GM15510 (cell line): ENCODE measurements at regions not wholly inside any gene's neighbourhood (a gene's known extent, or its start where the extent isn't known, plus 50 kb on each side); places are given as distances from the start of the nearest gene placed in this dataset.

Source experiments
- POLR2A ChIP-seq: IDR thresholded peaks from 3 replicates; pipeline ENCODE4 v1.6.1; 2011; ENCODE audit warnings: borderline replicate concordance; ENCODE audit not compliant: insufficient read length; ENCODE audit errors: extremely low read depth

DNA sequence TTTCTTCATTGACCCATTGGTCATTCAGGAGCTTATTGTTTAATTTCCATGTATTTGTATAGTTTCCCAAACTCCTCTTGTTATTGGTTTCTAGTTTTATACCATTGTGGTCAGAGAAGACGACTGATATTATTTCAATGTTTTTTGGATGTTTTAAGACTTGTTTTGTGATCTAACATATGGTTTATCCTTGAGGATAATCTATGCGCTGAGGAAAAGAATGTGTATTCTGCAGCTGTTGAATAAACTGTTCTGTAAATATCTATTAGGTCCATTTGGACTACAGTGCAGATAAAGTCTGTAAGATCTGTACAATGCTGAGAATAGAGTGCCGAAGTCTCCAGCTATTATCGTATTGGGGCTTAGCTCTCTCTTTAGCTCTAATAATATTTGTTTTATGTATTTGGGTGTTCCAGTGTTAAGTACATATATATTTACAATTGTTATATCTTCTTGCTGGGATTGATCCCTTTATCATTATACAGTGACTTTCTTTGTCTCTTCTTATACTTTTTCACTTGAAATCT, 223.3 kb upstream of the ZNF217 start:
- no peak for TF ChIP-seq POLR2A

DNA sequence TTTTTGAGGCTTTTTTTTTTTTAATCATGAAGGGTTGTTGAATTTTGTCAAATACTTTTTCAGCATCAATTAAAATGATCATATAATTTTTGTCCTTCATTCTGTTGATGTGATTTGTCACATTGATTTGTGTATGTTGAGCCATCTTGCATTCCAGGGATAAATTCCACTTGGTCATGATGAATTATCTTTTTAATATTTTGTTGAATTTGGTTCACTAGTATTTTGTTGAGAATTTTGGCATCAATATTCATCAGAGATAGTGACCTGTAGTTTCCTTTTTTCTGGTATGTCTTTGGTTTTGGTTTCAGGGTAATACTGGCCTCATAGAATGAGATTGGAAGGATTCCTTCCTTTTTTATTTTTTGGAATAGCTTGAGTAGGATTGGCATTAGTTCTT, 221.9 kb upstream of the ZNF217 start:
- TF ChIP-seq POLR2A = no peak

DNA sequence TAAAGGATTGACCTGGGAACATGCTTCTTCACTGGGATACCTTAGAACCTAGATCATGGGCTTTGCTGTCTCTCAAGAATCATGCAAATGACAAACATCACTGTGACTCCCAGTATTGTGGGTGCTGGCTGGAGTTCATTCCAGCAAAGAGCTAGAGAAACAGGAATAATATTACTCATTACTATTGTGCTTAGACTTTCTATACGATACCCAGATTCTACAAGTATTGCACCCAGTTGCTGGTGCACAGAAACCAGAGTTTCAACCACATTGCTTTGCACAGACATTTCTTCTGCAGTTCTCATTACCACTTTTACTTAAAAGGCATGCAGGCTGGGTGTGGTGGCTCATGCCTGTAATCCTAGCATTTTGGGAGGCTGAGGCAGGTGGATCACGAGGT, 220.4 kb upstream of the ZNF217 start:
- TF ChIP-seq POLR2A = no peak

DNA sequence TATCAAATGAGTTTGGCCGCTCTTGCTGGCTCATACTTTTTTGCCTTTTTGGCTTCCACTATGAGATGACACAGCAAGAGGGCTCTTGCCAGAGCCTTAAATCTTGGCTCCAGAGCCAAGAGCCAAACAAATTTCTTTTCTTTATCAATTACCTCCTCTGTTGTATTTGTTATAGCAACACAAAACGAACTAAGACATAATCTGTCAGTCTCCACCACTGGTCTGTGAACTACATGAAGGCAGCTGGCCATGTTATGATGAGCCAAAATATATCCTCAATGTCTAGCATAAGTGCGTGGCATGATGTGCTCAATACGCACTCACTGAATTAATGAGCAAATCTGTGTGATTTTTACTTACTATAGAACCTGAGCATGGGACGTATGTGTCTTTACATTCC, 220.0 kb upstream of the ZNF217 start:
- TF ChIP-seq POLR2A = no peak

DNA sequence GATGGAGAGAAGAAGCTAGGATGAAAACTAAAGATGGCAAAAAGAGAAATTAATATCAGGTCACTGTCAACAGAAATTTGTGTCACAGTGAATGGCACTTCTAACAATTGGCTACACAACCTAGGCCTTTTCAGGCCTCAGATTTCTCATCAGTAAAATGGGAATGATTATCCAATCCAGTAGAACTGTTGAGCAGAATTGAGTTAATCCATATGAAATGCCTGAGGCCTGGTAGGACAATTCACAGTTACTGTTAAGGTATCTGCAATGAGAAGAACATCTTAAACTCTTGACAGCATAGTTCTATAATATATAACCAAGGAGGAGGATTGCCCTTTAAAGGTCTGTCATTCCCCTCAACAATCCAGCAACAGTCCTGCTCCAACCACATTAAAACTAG, 217.9 kb upstream of the ZNF217 start:
- no peak for TF ChIP-seq POLR2A

DNA sequence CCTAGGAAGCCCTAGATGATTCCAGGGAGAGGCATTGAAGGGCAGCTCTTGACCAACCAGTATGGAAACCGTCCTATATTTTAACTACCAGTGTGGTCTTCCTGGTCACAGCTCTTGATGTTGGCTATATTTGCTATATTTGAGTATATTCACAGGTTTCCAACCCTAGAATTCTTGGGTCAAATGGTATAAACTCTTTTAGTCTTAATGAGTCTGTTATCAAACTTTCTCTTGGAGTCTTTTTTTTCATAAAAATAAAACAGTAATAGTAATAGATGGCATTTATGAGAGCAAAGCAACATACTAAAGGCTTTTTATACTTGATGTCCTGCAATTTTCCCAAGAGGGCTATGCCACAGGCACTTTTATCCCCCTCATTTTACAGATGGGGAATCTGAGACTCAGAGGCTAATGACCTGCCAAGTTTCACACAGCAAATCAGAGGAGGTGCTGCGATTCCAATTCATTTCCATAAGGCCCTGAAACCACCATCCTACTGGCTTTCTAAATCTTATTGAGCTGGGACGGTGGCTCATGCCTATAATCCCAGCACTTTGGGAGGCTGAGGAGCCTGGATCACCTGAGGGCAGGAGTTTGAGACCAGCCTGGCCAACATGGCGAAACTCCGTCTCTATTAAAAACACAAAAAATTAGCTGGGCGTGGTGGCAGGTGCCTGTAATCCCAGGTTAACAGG, 217.2 kb upstream of the ZNF217 start:
- no peak for TF ChIP-seq POLR2A

DNA sequence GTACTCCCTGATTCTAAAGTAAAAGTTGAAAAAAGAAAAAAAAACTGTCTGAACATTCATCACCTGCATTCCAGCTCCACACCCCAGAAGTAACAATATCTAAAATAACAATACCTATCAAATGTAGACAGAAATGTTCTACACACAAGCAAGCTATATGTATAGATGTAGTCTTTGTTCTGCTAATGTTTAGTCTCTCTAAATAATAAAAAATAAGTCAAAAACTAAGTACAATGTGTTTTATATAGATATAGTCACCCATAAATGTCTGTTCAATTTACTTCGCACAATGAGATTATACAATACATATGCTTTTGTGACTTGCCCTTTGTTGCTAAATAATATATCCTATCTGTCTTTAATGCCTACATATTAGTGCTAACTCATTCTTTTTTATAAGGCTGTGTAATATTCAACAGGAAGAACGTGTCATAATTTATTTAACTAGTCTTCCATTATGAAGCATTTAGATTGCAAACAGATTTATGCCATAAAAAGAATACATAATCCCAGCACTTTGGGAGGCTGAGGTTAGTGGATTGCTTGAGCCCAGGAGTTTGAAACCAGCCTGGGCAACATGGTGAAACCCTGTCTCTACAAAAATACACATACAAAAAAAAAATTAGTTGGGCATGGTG, 216.2 kb upstream of the ZNF217 start:
- no peak for TF ChIP-seq POLR2A

DNA sequence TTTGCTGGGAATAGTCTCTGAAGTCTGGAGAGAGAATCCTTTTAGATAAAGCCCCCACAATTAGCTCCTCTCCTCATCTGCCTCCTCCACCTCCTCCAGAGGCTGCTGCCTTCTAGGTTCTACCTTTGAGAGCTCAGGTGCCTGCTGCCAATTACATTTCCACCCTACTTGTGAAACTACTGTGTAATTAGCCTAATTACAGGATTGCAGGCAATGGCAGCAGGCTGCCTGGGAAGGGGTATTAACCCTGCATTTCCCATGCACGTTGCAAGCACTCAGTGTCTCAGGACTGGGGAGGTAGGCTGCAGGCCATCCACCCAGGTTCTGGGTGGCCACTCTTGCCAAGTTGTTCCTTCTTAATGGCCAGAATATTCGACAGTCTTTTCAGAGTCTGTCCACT, 215.6 kb upstream of the ZNF217 start:
- TF ChIP-seq POLR2A = no peak

DNA sequence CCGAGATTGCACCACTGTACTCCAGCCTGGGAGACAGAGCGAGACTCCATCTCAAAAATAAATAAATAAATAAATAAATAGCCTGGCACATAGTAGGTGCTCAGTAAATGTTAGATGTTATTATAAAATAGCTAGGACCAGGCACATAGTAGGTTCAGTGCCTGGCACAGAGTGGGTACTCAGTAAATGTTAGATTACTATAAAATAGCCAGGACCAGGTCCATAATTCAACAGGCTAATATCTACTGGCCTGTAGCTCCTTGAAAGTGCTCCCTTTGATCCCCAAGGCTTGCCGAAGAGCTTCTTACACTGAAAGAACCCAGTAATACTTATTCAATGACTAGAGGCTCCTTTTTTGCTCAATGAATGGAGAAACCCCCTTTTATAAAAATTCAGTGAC, 215.1 kb upstream of the ZNF217 start:
- no peak for TF ChIP-seq POLR2A

DNA sequence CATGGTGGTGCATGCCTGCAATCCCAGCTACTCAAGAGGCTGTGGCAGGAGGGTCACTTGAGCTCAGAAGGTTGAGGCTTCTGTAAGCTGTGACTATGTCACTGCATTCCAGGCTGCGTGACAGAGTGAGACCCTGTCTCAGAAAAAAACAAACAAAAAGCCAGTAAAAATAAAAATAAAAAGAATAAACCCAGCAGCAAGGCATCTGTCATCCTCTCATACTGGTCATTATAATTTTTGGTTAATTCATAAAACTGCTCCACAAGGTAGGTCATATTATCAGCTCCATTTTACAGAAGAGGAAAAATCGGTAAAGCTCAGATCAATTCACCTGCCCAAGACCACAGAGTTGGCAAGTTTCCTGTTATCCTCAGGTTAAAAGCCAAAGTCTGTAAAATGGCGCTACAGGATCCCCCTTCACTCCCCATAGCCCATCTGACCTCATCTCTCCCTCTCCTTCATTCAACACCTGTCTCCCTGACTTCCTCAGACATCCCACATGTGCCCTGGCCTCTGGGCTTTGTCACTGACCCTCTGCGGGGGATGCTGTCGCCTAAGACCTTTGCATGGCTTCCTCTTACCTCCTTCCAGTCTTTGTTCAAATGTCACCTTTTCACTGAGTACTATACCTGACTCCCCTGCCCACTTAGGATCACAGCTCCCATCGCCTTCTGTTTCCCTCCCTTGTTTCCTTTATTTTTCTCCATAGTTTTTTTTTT, 213.2 kb upstream of the ZNF217 start:
- no peak for TF ChIP-seq POLR2A

DNA sequence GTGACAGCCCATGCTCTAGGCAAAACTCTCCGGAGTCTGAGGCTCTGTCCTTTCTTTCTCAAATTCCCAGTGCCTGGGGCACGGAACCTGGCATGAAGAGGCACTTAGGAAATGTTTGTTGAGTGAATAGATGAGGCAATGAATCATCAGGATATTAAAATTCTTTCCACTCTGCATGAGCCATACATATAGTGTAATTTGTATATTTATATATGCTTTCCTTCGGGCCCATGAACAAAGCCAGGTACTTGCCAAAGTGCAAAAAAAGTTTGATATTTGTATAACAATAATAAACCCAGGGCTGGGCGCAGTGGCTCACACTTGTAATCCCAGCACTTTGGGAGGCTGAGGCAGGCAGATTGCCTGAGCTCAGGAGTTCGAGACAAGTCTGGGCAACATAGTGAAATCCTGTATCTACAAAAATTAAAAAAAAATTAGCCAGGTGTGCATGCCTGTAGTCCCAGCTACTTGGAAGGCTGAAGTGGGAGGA, 212.3 kb upstream of the ZNF217 start:
- TF ChIP-seq POLR2A = no peak

DNA sequence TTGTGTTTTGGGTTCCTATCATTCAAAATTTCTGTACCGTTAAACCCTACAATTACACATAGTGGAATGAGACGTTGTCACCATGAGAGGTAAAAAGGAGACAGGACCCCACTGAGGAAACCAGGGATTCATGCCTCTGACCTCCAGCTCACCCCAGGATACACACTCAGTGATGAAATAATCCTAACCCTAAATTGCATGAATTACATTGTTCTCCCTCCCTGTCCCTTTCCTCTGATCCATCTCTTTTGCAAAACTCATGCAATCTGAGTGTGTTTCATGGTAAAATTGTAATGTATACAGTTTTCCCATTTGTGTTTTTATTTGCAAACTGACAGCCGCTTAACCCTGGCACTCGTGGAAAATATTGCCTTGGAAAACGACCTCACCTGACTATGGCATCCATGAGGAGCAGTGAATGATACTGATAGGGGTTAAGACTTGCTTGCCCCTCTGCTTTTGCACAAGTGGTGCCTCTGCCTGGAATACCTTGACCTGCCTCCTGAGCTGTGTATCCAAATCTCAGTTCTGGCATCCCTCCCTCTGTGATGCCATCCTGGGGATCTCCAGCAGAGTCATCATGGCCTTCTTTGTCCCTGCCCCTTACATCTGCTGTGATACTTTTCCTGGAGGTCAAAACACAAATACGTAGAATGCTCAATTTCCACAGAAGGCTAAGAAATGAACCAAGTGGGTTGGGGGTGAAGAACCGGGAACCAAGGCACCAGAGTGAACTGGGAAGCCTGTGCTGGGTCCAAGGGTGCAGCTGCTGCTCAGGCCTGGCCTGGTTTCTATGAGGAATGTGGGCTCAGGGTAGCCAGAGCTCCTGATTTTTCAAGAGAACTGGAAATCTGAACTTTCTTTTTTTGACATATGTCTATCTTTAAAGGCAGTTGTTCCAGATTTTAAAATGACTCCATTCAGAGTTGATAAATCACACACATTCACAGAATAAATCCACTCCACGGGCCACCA, 211.6 kb upstream of the ZNF217 start:
- no peak for TF ChIP-seq POLR2A

DNA sequence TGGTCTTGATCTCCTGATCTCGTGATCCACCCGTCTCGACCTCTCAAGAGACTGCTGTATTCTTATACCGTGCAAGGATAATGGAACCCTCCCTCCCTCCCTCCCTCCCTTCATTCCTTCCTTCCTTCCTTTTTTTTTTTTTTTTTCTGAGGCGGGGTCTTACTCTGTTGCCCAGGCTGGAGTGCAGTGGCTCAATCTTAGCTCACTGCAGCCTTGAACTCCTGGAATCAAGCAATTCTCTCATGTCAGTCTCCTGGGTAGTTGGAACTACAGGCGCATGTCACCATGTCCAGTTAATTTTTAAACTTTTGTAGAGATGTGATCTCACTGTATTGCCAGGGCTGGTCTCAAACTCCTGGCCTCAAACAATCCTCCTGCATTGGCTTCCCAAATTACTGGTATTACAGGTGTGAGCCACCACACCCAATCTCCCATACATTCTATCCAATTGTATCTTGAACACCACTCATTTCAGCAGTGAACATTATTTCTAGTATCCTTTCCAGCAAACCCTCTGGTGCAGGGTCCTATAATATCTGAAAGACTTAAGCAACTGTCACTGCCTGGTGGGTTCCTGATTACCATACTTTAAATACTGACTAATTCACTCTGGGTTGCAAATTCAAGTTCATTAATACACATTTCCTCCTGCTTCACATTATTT, 210.0 kb upstream of the ZNF217 start:
- no peak for TF ChIP-seq POLR2A
